SHP77 (cell line): ENCODE measurements at regions not wholly inside any gene's neighbourhood (a gene's known extent, or its start where the extent isn't known, plus 50 kb on each side); places are given as distances from the start of the nearest gene placed in this dataset.
"Not testable (repeated sequence)": the region's sequence is repeated elsewhere in the genome, so short reads cannot be mapped to it uniquely, and the experiment has no call there.

Experiments
- DNase-seq, 2 experiments: peaks; one replicate each; lab custom pipeline; 2025; lab: John Stamatoyannopoulos, UW

- DNase-seq = no peak
Measured at GRCh38 chr2:121818546-121818945, 63.1 kb downstream of the TSN start.

GRCh38 chr2:121819846-121820245, 64.4 kb downstream of the TSN start:
- no peak for DNase-seq

- no peak for DNase-seq
Measured at GRCh38 chr2:121821476-121822158, 66.2 kb downstream of the TSN start.

- no peak for DNase-seq
Measured at GRCh38 chr2:121824264-121824663, 68.8 kb downstream of the TSN start.

- peak; percentile 91 to 96 for DNase-seq
Measured at GRCh38 chr2:121825003-121825950, 69.8 kb downstream of the TSN start.

GRCh38 chr2:121826036-121826435, 70.6 kb downstream of the TSN start:
- DNase-seq = peak in 1 of 2 experiments; percentile 26

- DNase-seq = peak; percentile 44 to 62
Measured at GRCh38 chr2:121828281-121828731, 72.9 kb downstream of the TSN start.

GRCh38 chr2:121830809-121831208, 75.4 kb downstream of the TSN start:
- no peak for DNase-seq

- DNase-seq = no peak
Measured at GRCh38 chr2:121831841-121832240, 76.4 kb downstream of the TSN start.

GRCh38 chr2:121832412-121833357, 77.2 kb downstream of the TSN start:
- no peak for DNase-seq

- DNase-seq = no peak
Measured at GRCh38 chr2:121833358-121833723, 77.9 kb downstream of the TSN start.

- DNase-seq = no peak
Measured at GRCh38 chr2:121836611-121837010, 81.2 kb downstream of the TSN start.

GRCh38 chr2:121837591-121837990, 82.1 kb downstream of the TSN start:
- no peak for DNase-seq

- DNase-seq = no peak
Measured at GRCh38 chr2:121838551-121838950, 83.1 kb downstream of the TSN start.

GRCh38 chr2:121839584-121839983, 84.1 kb downstream of the TSN start:
- no peak for DNase-seq

- DNase-seq = no peak
Measured at GRCh38 chr2:121849236-121849635, 93.8 kb downstream of the TSN start.

GRCh38 chr2:121853149-121853548, 97.7 kb downstream of the TSN start:
- DNase-seq = not testable (repeated sequence)

GRCh38 chr2:121855510-121855909, 100.1 kb downstream of the TSN start:
- DNase-seq = no peak

- no peak for DNase-seq
Measured at GRCh38 chr2:121856360-121856759, 100.9 kb downstream of the TSN start.

- DNase-seq = no peak
Measured at GRCh38 chr2:121858369-121858768, 102.9 kb downstream of the TSN start.

- no peak for DNase-seq
Measured at GRCh38 chr2:121858847-121859246, 103.4 kb downstream of the TSN start.
